ENCODE measurements at regions not wholly inside any gene's neighbourhood (a gene's known extent, or its start where the extent isn't known, plus 50 kb on each side); places are given as distances from the start of the nearest gene placed in this dataset.

GRCh38 chr6:113402544-113402943 is 454.6 kb upstream of the MARCKS start:
- Histone ChIP-seq H3K36me3 (ENCODE audit: control insufficient read depth in 4 of 4, insufficient read depth in 3 of 4, low read depth in 1 of 4, low read length in 3 of 4) (no peaks in the 10 kb centered on the region), H3K9ac (ENCODE audit: low read depth in 1 of 2, low read length in 2 of 2) (no peak overlapping the region), H3K4me1 (ENCODE audit: control insufficient read depth in 4 of 4, insufficient read depth in 4 of 4, low read length in 3 of 4) (no peaks in the 10 kb centered on the region), H3K9me3 (ENCODE audit: control insufficient read depth in 4 of 4, low read length in 3 of 4) (no peaks in the 10 kb centered on the region), H3K27me3 (ENCODE audit: control insufficient read depth in 4 of 4, insufficient read depth in 4 of 4, low read length in 3 of 4) (no peaks in the 10 kb centered on the region), H3K4me3 (ENCODE audit: low read depth in 1 of 3, low read length in 3 of 3) (no peak overlapping the region), H3K27ac (ENCODE audit: low read depth in 1 of 2, low read length in 2 of 2) (no peak overlapping the region)
- TF ChIP-seq HNF4A (conservative IDR thresholded peaks at IDR 0.05) (no peak), FOXA1 (IDR thresholded peaks at IDR 0.05) (no peak), NR2F2 (IDR thresholded peaks at IDR 0.05) (no peak), TAF1 (conservative IDR thresholded peaks at IDR 0.05) (no peak), HNF4G (IDR thresholded peaks at IDR 0.05) (no peak), GABPA (IDR thresholded peaks at IDR 0.05 in 1 of 2, conservative IDR thresholded peaks at IDR 0.05 in 1 of 2) (no peak), SP1 (IDR thresholded peaks at IDR 0.05) (no peak)
- DNase-seq (ENCODE audit: low spot score), result no peak
- WGBS, result 88% methylated on average over 1 of the region's 1 CpG

- Histone ChIP-seq H3K27ac (ENCODE audit: low read depth in 1 of 2, low read length in 2 of 2) (no peak overlapping the region), H3K4me3 (ENCODE audit: low read depth in 1 of 3, low read length in 3 of 3) (no peak overlapping the region), H3K27me3 (ENCODE audit: control insufficient read depth in 4 of 4, insufficient read depth in 4 of 4, low read length in 3 of 4) (peaks cover 0 to 2% (median 0%) of the 10 kb centered on the region in 4 donors), H3K36me3 (ENCODE audit: control insufficient read depth in 4 of 4, insufficient read depth in 3 of 4, low read depth in 1 of 4, low read length in 3 of 4) (no peaks in the 10 kb centered on the region), H3K9me3 (ENCODE audit: control insufficient read depth in 4 of 4, low read length in 3 of 4) (no peaks in the 10 kb centered on the region), H3K4me1 (ENCODE audit: control insufficient read depth in 4 of 4, insufficient read depth in 4 of 4, low read length in 3 of 4) (no peaks in the 10 kb centered on the region), H3K9ac (ENCODE audit: low read depth in 1 of 2, low read length in 2 of 2) (no peak overlapping the region)
- 83% methylated on average over 6 of the region's 6 CpGs for WGBS
- no peak for DNase-seq (ENCODE audit: low spot score)
- no peak for TF ChIP-seq YY1 (IDR thresholded peaks at IDR 0.05)
- no peak for TF ChIP-seq FOXA1 (IDR thresholded peaks at IDR 0.05)
- TF ChIP-seq NR2F2 (IDR thresholded peaks at IDR 0.05), result no peak
- no peak for TF ChIP-seq EGR1 (IDR thresholded peaks at IDR 0.05; ENCODE audit: low read depth in 2 of 2)
- no peak for TF ChIP-seq ATF3 (IDR thresholded peaks at IDR 0.05)
- TF ChIP-seq HNF4A (conservative IDR thresholded peaks at IDR 0.05), result no peak
- no peak for TF ChIP-seq HNF4G (IDR thresholded peaks at IDR 0.05)
- no peak for TF ChIP-seq TAF1 (conservative IDR thresholded peaks at IDR 0.05)
- no peak for TF ChIP-seq MAX (IDR thresholded peaks at IDR 0.05)
Measured at GRCh38 chr6:113403966-113404595, 453.1 kb upstream of the MARCKS start.

- Histone ChIP-seq H3K9ac (ENCODE audit: low read depth in 1 of 2, low read length in 2 of 2) (no peak overlapping the region), H3K27ac (ENCODE audit: low read depth in 1 of 2, low read length in 2 of 2) (no peak overlapping the region), H3K36me3 (ENCODE audit: control insufficient read depth in 4 of 4, insufficient read depth in 3 of 4, low read depth in 1 of 4, low read length in 3 of 4) (no peaks in the 10 kb centered on the region), H3K27me3 (ENCODE audit: control insufficient read depth in 4 of 4, insufficient read depth in 4 of 4, low read length in 3 of 4) (peaks cover 0 to 2% (median 0%) of the 10 kb centered on the region in 4 donors), H3K9me3 (ENCODE audit: control insufficient read depth in 4 of 4, low read length in 3 of 4) (no peaks in the 10 kb centered on the region), H3K4me1 (ENCODE audit: control insufficient read depth in 4 of 4, insufficient read depth in 4 of 4, low read length in 3 of 4) (no peaks in the 10 kb centered on the region), H3K4me3 (ENCODE audit: low read depth in 1 of 3, low read length in 3 of 3) (no peak overlapping the region)
- DNase-seq (ENCODE audit: low spot score), result no peak
- no peak for TF ChIP-seq FOXA2 (IDR thresholded peaks at IDR 0.05)
- no peak for TF ChIP-seq CTCF (IDR thresholded peaks at IDR 0.05; ENCODE audit: low read depth, low read length, missing input control)
- TF ChIP-seq ATF3 (IDR thresholded peaks at IDR 0.05), result no peak
- no peak for TF ChIP-seq RXRA (IDR thresholded peaks at IDR 0.05)
- no peak for TF ChIP-seq RAD21 (IDR thresholded peaks at IDR 0.05)
- TF ChIP-seq SP1 (IDR thresholded peaks at IDR 0.05), result no peak
- TF ChIP-seq EGR1 (IDR thresholded peaks at IDR 0.05; ENCODE audit: low read depth in 2 of 2), result no peak
- no peak for TF ChIP-seq TAF1 (conservative IDR thresholded peaks at IDR 0.05)
- no peak for TF ChIP-seq ZBTB33 (IDR thresholded peaks at IDR 0.05)
- no peak for TF ChIP-seq GABPA (IDR thresholded peaks at IDR 0.05 in 1 of 2, conservative IDR thresholded peaks at IDR 0.05 in 1 of 2)
- TF ChIP-seq YY1 (IDR thresholded peaks at IDR 0.05), result no peak
- no peak for TF ChIP-seq FOXA1 (IDR thresholded peaks at IDR 0.05)
- no peak for TF ChIP-seq REST (IDR thresholded peaks at IDR 0.05)
- no peak for TF ChIP-seq MAX (IDR thresholded peaks at IDR 0.05)
- TF ChIP-seq HNF4A (conservative IDR thresholded peaks at IDR 0.05), result no peak
- no peak for TF ChIP-seq HNF4G (IDR thresholded peaks at IDR 0.05)
Measured at GRCh38 chr6:113405326-113406047, 451.7 kb upstream of the MARCKS start.
